Gastroesophageal sphincter (tissue), 4 donors: ENCODE measurements at regions not wholly inside any gene's neighbourhood (a gene's known extent, or its start where the extent isn't known, plus 50 kb on each side); places are given as distances from the start of the nearest gene placed in this dataset.

ENCODE experiments used
- ATAC-seq: fragments of 150-250 bp; one replicate; pipeline ENCODE4 v1.9.1; 2016; ENCODE audit warnings: mild to moderate bottlenecking, moderate library complexity
- H3K27ac ChIP-seq, 4 donors: fragments of 200-600 bp; sonication (generic) in 3 of 4; 1 replicate in 3 of 4; 2 replicates in 1 of 4; pipeline ENCODE4 v1.5.1; 2016 to 2019
- H3K27me3 ChIP-seq: fragments of 200-600 bp; sonication (generic); one replicate; pipeline ENCODE4 v1.5.1; 2019
- H3K36me3 ChIP-seq, 2 donors: fragments of 200-600 bp; sonication (generic); one replicate each; pipeline ENCODE4 v1.5.1; 2019; ENCODE audit warnings: control low read depth in 1 of 2
- H3K4me1 ChIP-seq, 3 donors: fragments of 200-600 bp; sonication (generic); 1 replicate in 2 of 3; 2 replicates in 1 of 3; pipeline ENCODE4 v1.5.1; 2016 to 2019; ENCODE audit warnings: control low read depth in 2 of 3
- H3K4me3 ChIP-seq, 2 donors: fragments of 200-600 bp; sonication (generic); one replicate each; pipeline ENCODE4 v1.5.1; 2019; ENCODE audit warnings: mild to moderate bottlenecking in 1 of 2, moderate library complexity in 1 of 2
- H3K9me3 ChIP-seq, 3 donors: fragments of 200-600 bp; sonication (generic); one replicate each; pipeline ENCODE4 v1.5.1; 2017 to 2019; ENCODE audit warnings: control low read depth in 2 of 3
- EP300 ChIP-seq: sonication (generic); formaldehyde crosslinking; IDR thresholded peaks from one replicate; pipeline ENCODE4 v1.6.1; 2017; ENCODE audit warnings: antibody characterized with exemption, mild to moderate bottlenecking
- POLR2A ChIP-seq, 2 donors: fragments of 450-650 bp; IDR thresholded peaks; one replicate each; pipeline ENCODE4 v1.6.1; 2017; ENCODE audit warnings: antibody characterized with exemption in 2 of 2, mild to moderate bottlenecking in 2 of 2, moderate library complexity in 1 of 2
- POLR2AphosphoS5 ChIP-seq: sonication (generic); formaldehyde crosslinking; IDR thresholded peaks from one replicate; pipeline ENCODE4 v1.6.1; 2017; ENCODE audit warnings: antibody characterized with exemption
- WGBS, 2 donors: methylation state at CpG; one replicate each; pipeline ENCODE4 v1.1.5; 2018; ENCODE audit warnings: low coverage in 1 of 2; 5-methylcytosine and 5-hydroxymethylcytosine counted together
- TF ChIP-seq, protein P1 (sequence below), 4 experiments: fragments of 200-600 bp in 2 of 4; fragments of 450-650 bp in 2 of 4; sonication (generic) in 1 of 4; IDR thresholded peaks; one replicate each; pipeline ENCODE4 v1.5.1; 2017 to 2019; ENCODE audit warnings: antibody characterized with exemption in 4 of 4, mild to moderate bottlenecking in 2 of 4, moderate library complexity in 2 of 4

GRCh38 chr17:77274096-77274845, 133.5 kb downstream of the SEC14L1 start:
- TF ChIP-seq POLR2A (IDR thresholded peaks at IDR 0.05), result no peak
- no peak for TF ChIP-seq EP300
- TF ChIP-seq, protein P1, sequence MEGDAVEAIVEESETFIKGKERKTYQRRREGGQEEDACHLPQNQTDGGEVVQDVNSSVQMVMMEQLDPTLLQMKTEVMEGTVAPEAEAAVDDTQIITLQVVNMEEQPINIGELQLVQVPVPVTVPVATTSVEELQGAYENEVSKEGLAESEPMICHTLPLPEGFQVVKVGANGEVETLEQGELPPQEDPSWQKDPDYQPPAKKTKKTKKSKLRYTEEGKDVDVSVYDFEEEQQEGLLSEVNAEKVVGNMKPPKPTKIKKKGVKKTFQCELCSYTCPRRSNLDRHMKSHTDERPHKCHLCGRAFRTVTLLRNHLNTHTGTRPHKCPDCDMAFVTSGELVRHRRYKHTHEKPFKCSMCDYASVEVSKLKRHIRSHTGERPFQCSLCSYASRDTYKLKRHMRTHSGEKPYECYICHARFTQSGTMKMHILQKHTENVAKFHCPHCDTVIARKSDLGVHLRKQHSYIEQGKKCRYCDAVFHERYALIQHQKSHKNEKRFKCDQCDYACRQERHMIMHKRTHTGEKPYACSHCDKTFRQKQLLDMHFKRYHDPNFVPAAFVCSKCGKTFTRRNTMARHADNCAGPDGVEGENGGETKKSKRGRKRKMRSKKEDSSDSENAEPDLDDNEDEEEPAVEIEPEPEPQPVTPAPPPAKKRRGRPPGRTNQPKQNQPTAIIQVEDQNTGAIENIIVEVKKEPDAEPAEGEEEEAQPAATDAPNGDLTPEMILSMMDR (IDR thresholded peaks at IDR 0.05), result no peak
- TF ChIP-seq POLR2AphosphoS5, result no peak
- Histone ChIP-seq H3K27me3 (no peaks in the 10 kb centered on the region), H3K4me3 (no peak overlapping the region), H3K9me3 (no peaks in the 10 kb centered on the region), H3K27ac (no peak overlapping the region), H3K36me3 (no peaks in the 10 kb centered on the region), H3K4me1 (no peaks in the 10 kb centered on the region)
- ATAC-seq, result no peak
- WGBS, 2 donors, result 69 to 85% methylated on average over 8 to 13 of the region's 17 CpGs

- no peak overlapping the region for H3K4me3 ChIP-seq
- peaks cover 14% of the 10 kb centered on the region for H3K27me3 ChIP-seq
- WGBS, 2 donors, result 71 to 90% methylated on average over 2 to 5 of the region's 20 CpGs
- no peak for TF ChIP-seq EP300
- no peak for TF ChIP-seq POLR2A (IDR thresholded peaks at IDR 0.05)
- TF ChIP-seq, protein P1 (IDR thresholded peaks at IDR 0.05), result no peak
- TF ChIP-seq POLR2AphosphoS5, result no peak
- no peak for ATAC-seq
- no peaks in the 10 kb centered on the region for H3K9me3 ChIP-seq
- peaks cover 0 to 28% (median 0%) of the 10 kb centered on the region in 3 donors for H3K4me1 ChIP-seq
- no peaks in the 10 kb centered on the region for H3K36me3 ChIP-seq
- H3K27ac ChIP-seq, result no peak overlapping the region
Observed at GRCh38 chr17:77279448-77280303, 138.9 kb downstream of the SEC14L1 start.

GRCh38 chr17:77280304-77281121, 139.7 kb downstream of the SEC14L1 start:
- no peak overlapping the region for H3K27ac ChIP-seq
- TF ChIP-seq, protein P1 (IDR thresholded peaks at IDR 0.05), result no peak
- TF ChIP-seq EP300 (no peak), POLR2A (IDR thresholded peaks at IDR 0.05) (no peak), POLR2AphosphoS5 (no peak)
- WGBS, 2 donors, result 5 to 36% methylated on average over 3 to 16 of the region's 63 CpGs
- no peaks in the 10 kb centered on the region for H3K9me3 ChIP-seq
- H3K27me3 ChIP-seq, result peaks cover 14% of the 10 kb centered on the region
- H3K36me3 ChIP-seq, result no peaks in the 10 kb centered on the region
- H3K4me1 ChIP-seq, result peaks cover 0 to 28% (median 0%) of the 10 kb centered on the region in 3 donors
- peak; percentile 15 for ATAC-seq
- peak overlapping the region in 1 of 2 donors; percentile 57 for H3K4me3 ChIP-seq

DNA sequence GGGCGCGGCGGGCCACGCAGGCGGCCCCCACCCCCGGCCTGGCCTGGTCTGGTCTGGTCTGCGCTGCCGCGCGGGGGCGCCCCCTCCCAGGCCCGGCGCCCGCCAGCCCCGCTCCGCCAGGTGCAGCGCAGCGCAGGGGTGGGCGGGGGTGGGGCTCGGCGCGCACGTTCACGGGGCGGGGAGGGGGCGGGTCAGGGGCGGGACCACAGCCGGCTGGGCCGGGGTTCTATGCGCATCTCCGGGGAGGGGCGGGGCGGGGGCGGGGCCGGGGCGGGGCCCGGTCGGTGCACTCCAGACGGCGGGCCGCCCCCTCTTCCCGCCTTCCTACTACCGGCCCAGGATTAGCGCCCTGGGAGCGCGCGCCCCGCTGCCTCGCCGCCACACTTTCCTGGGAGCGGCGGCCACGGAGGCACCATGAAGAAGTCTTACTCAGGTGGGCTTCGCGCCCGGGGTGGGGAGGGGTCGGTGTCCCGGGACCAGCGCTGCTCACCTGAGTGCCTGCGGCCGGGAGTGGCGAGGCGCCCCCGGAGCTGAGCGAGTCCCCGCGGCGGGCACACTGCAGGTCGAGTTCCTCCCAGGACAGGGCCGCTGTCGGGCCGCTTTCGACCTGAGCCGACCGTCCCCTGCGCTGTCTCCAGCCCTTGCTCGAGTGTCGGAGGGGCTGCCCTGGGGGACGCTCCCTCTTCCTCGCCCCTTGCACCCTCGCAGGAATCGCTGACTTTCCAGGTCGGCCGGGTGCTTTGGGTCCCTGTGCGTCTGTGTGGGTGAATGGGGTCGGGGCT, 140.5 kb downstream of the SEC14L1 start:
- Histone ChIP-seq H3K9me3 (no peaks in the 10 kb centered on the region), H3K4me1 (peaks cover 0 to 28% (median 0%) of the 10 kb centered on the region in 3 donors), H3K4me3 (peak overlapping the region; percentile 21 to 57), H3K36me3 (no peaks in the 10 kb centered on the region), H3K27me3 (peaks cover 14% of the 10 kb centered on the region), H3K27ac (no peak overlapping the region)
- peak; percentile 73 for ATAC-seq
- TF ChIP-seq EP300 (no peak), POLR2A (IDR thresholded peaks at IDR 0.05) (no peak), POLR2AphosphoS5 (peak; percentile 5)
- TF ChIP-seq, protein P1 (IDR thresholded peaks at IDR 0.05), result peak in 3 of 4 experiments; percentile 38 to 45 (median 40)
- no CpG with 5 or more reads among the region's 86 CpGs for WGBS, 2 donors
